ENCODE measurements at regions not wholly inside any gene's neighbourhood (a gene's known extent, or its start where the extent isn't known, plus 50 kb on each side); places are given as distances from the start of the nearest gene placed in this dataset.

GRCh38 chr5:76030343-76030742 lies 52.8 kb upstream of the SV2C start:
- Histone ChIP-seq H3K79me2 (ENCODE audit: insufficient read depth, low read length) (no peaks in the 10 kb centered on the region), H3K27me3 (ENCODE audit: insufficient read depth, low read length) (no peaks in the 10 kb centered on the region), H3K4me2 (ENCODE audit: low read length) (no peak overlapping the region), H3K4me1 (ENCODE audit: insufficient read depth, low read length) (no peaks in the 10 kb centered on the region), H3K4me3 (ENCODE audit: insufficient read depth, low read depth, low read length) (no peak overlapping the region), H2AFZ (ENCODE audit: low read depth, low read length) (no peak overlapping the region), H3K36me3 (ENCODE audit: insufficient read depth, low read length) (no peaks in the 10 kb centered on the region), H3K9ac (ENCODE audit: low read length) (no peak overlapping the region), H3K27ac (ENCODE audit: low read depth, low read length) (no peak overlapping the region), H3K9me3 (ENCODE audit: insufficient read depth, low read depth, low read length) (peaks cover 3% of the 10 kb centered on the region), H4K20me1 (ENCODE audit: insufficient read depth, low read length) (no peaks in the 10 kb centered on the region)
- TF ChIP-seq, protein P1, sequence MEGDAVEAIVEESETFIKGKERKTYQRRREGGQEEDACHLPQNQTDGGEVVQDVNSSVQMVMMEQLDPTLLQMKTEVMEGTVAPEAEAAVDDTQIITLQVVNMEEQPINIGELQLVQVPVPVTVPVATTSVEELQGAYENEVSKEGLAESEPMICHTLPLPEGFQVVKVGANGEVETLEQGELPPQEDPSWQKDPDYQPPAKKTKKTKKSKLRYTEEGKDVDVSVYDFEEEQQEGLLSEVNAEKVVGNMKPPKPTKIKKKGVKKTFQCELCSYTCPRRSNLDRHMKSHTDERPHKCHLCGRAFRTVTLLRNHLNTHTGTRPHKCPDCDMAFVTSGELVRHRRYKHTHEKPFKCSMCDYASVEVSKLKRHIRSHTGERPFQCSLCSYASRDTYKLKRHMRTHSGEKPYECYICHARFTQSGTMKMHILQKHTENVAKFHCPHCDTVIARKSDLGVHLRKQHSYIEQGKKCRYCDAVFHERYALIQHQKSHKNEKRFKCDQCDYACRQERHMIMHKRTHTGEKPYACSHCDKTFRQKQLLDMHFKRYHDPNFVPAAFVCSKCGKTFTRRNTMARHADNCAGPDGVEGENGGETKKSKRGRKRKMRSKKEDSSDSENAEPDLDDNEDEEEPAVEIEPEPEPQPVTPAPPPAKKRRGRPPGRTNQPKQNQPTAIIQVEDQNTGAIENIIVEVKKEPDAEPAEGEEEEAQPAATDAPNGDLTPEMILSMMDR (IDR thresholded peaks at IDR 0.05; ENCODE audit: insufficient read depth, low read depth, low read length) = no peak
- TF ChIP-seq EZH2 (IDR thresholded peaks at IDR 0.05; ENCODE audit: insufficient read depth, low read length) = no peak
- FAIRE-seq (no peak), DNase-seq (ENCODE audit: low read depth) (no peak)
- H3K27ac Mint-ChIP-seq (ENCODE audit: unreplicated experiment) = no peak overlapping the region
- H3K36me3 Mint-ChIP-seq (ENCODE audit: low read depth, unreplicated experiment) = no peaks in the 10 kb centered on the region
- no peaks in the 10 kb centered on the region for H3K4me1 Mint-ChIP-seq (ENCODE audit: low read depth, unreplicated experiment)
- no peak overlapping the region for H3K4me3 Mint-ChIP-seq (ENCODE audit: unreplicated experiment)
- H3K9me3 Mint-ChIP-seq (ENCODE audit: unreplicated experiment) = no peaks in the 10 kb centered on the region
- no peaks in the 10 kb centered on the region for H3K27me3 Mint-ChIP-seq (ENCODE audit: low read depth, unreplicated experiment)

GRCh38 chr5:76029739-76030138 lies 53.4 kb upstream of the SV2C start:
- Mint-ChIP-seq H3K27me3 (ENCODE audit: low read depth, unreplicated experiment) (no peaks in the 10 kb centered on the region), H3K4me3 (ENCODE audit: unreplicated experiment) (no peak overlapping the region), H3K36me3 (ENCODE audit: low read depth, unreplicated experiment) (no peaks in the 10 kb centered on the region), H3K9me3 (ENCODE audit: unreplicated experiment) (no peaks in the 10 kb centered on the region), H3K27ac (ENCODE audit: unreplicated experiment) (no peak overlapping the region), H3K4me1 (ENCODE audit: low read depth, unreplicated experiment) (no peaks in the 10 kb centered on the region)
- Histone ChIP-seq H3K4me2 (ENCODE audit: low read length) (no peak overlapping the region), H3K9me3 (ENCODE audit: insufficient read depth, low read depth, low read length) (peaks cover 3% of the 10 kb centered on the region), H3K4me1 (ENCODE audit: insufficient read depth, low read length) (no peaks in the 10 kb centered on the region), H4K20me1 (ENCODE audit: insufficient read depth, low read length) (no peaks in the 10 kb centered on the region), H3K4me3 (ENCODE audit: insufficient read depth, low read depth, low read length) (no peak overlapping the region), H3K27ac (ENCODE audit: low read depth, low read length) (no peak overlapping the region), H3K27me3 (ENCODE audit: insufficient read depth, low read length) (no peaks in the 10 kb centered on the region), H2AFZ (ENCODE audit: low read depth, low read length) (no peak overlapping the region), H3K79me2 (ENCODE audit: insufficient read depth, low read length) (no peaks in the 10 kb centered on the region), H3K9ac (ENCODE audit: low read length) (no peak overlapping the region), H3K36me3 (ENCODE audit: insufficient read depth, low read length) (no peaks in the 10 kb centered on the region)
- TF ChIP-seq, protein P1 (IDR thresholded peaks at IDR 0.05; ENCODE audit: insufficient read depth, low read depth, low read length) = no peak
- TF ChIP-seq EZH2 (IDR thresholded peaks at IDR 0.05; ENCODE audit: insufficient read depth, low read length) = no peak
- FAIRE-seq (no peak), DNase-seq (ENCODE audit: low read depth) (no peak)

DNA sequence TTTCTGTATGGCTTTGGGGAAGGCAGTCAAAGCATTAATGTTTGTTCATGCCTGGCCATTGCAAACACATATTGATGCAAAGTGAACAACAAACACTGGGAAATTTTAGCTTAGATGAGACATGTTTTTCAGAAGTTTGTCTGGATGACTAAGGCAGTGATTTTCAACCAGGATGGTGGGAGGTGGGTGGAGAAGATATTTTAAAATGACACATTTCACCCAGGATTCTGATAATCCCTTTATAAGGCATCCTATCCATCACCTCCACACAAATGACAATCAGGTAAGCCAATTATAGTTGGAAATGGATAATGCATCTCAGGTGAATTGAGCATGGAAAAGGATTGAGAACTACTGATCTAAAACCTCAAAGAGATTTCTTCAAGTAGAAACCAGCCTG lies 57.4 kb upstream of the SV2C start:
- Histone ChIP-seq H3K9me3 (ENCODE audit: insufficient read depth, low read depth, low read length) (no peaks in the 10 kb centered on the region), H3K4me2 (ENCODE audit: low read length) (no peak overlapping the region), H2AFZ (ENCODE audit: low read depth, low read length) (no peak overlapping the region), H3K9ac (ENCODE audit: low read length) (no peak overlapping the region), H4K20me1 (ENCODE audit: insufficient read depth, low read length) (no peaks in the 10 kb centered on the region), H3K27me3 (ENCODE audit: insufficient read depth, low read length) (no peaks in the 10 kb centered on the region), H3K4me1 (ENCODE audit: insufficient read depth, low read length) (no peaks in the 10 kb centered on the region), H3K36me3 (ENCODE audit: insufficient read depth, low read length) (no peaks in the 10 kb centered on the region), H3K27ac (ENCODE audit: low read depth, low read length) (no peak overlapping the region), H3K79me2 (ENCODE audit: insufficient read depth, low read length) (no peaks in the 10 kb centered on the region), H3K4me3 (ENCODE audit: insufficient read depth, low read depth, low read length) (no peak overlapping the region)
- DNase-seq (ENCODE audit: low read depth) (no peak), FAIRE-seq (no peak)
- TF ChIP-seq, protein P1 (IDR thresholded peaks at IDR 0.05; ENCODE audit: insufficient read depth, low read depth, low read length) = no peak
- no peaks in the 10 kb centered on the region for H3K36me3 Mint-ChIP-seq (ENCODE audit: low read depth, unreplicated experiment)
- no peaks in the 10 kb centered on the region for H3K4me1 Mint-ChIP-seq (ENCODE audit: low read depth, unreplicated experiment)
- no peaks in the 10 kb centered on the region for H3K9me3 Mint-ChIP-seq (ENCODE audit: unreplicated experiment)
- no peaks in the 10 kb centered on the region for H3K27me3 Mint-ChIP-seq (ENCODE audit: low read depth, unreplicated experiment)
- H3K4me3 Mint-ChIP-seq (ENCODE audit: unreplicated experiment) = no peak overlapping the region
- H3K27ac Mint-ChIP-seq (ENCODE audit: unreplicated experiment) = no peak overlapping the region
